ENCODE measurements at regions not wholly inside any gene's neighbourhood (a gene's known extent, or its start where the extent isn't known, plus 50 kb on each side); places are given as distances from the start of the nearest gene placed in this dataset.

- 67% methylated on average over 7 of the region's 7 CpGs for WGBS
- no peaks in the 10 kb centered on the region for H3K4me1 ChIP-seq (replicated peaks)
Measured at GRCh38 chr16:14371778-14372431, 258.2 kb downstream of the PARN start.

GRCh38 chr16:14370736-14371234 lies 259.3 kb downstream of the PARN start:
- WGBS, result 68% methylated on average over 7 of the region's 7 CpGs
- H3K36me3 ChIP-seq, result no peaks in the 10 kb centered on the region
- H3K27me3 ChIP-seq (replicated peaks; ENCODE audit: insufficient read depth), result no peaks in the 10 kb centered on the region
- no peak overlapping the region for H3K27ac ChIP-seq
- no peaks in the 10 kb centered on the region for H3K9me3 ChIP-seq
- no peaks in the 10 kb centered on the region for H3K4me1 ChIP-seq (replicated peaks)
- intact Hi-C loops (cut with DNase I), result no loop called here
- DNase-seq (ENCODE audit: low spot score), result no peak
- TF ChIP-seq CTCF (IDR thresholded peaks at IDR 0.05) (no peak), POLR2AphosphoS5 (IDR thresholded peaks at IDR 0.05) (no peak), POLR2A (IDR thresholded peaks at IDR 0.05) (no peak)
- H3K4me3 ChIP-seq, result no peak overlapping the region

More at GRCh38 chr16:14371778-14372431, 258.2 kb downstream of the PARN start:
- Histone ChIP-seq H3K27ac (no peak overlapping the region), H3K9me3 (no peaks in the 10 kb centered on the region), H3K36me3 (no peaks in the 10 kb centered on the region), H3K4me3 (no peak overlapping the region), H3K27me3 (replicated peaks; ENCODE audit: insufficient read depth) (no peaks in the 10 kb centered on the region)
- TF ChIP-seq POLR2A (IDR thresholded peaks at IDR 0.05) (no peak), POLR2AphosphoS5 (IDR thresholded peaks at IDR 0.05) (no peak), CTCF (IDR thresholded peaks at IDR 0.05) (no peak)
- no peak for DNase-seq (ENCODE audit: low spot score)
- intact Hi-C loops (cut with DNase I), result no loop called here

GRCh38 chr16:14369734-14370598 lies 260.1 kb downstream of the PARN start:
- Histone ChIP-seq H3K4me1 (replicated peaks) (no peaks in the 10 kb centered on the region), H3K4me3 (no peak overlapping the region), H3K27me3 (replicated peaks; ENCODE audit: insufficient read depth) (no peaks in the 10 kb centered on the region), H3K36me3 (no peaks in the 10 kb centered on the region), H3K9me3 (no peaks in the 10 kb centered on the region), H3K27ac (no peak overlapping the region)
- DNase-seq (ENCODE audit: low spot score), result no peak
- TF ChIP-seq POLR2A (IDR thresholded peaks at IDR 0.05) (no peak), POLR2AphosphoS5 (IDR thresholded peaks at IDR 0.05) (no peak), CTCF (IDR thresholded peaks at IDR 0.05) (no peak)
- intact Hi-C loops (cut with DNase I), result no loop called here
- 73% methylated on average over 23 of the region's 26 CpGs for WGBS

- no peak overlapping the region for H3K27ac ChIP-seq
- H3K36me3 ChIP-seq, result no peaks in the 10 kb centered on the region
- no peaks in the 10 kb centered on the region for H3K9me3 ChIP-seq
- no peak for DNase-seq (ENCODE audit: low spot score)
- no peaks in the 10 kb centered on the region for H3K4me1 ChIP-seq (replicated peaks)
- intact Hi-C loops (cut with DNase I), result no loop called here
- 87% methylated on average over 3 of the region's 3 CpGs for WGBS
- TF ChIP-seq CTCF (IDR thresholded peaks at IDR 0.05) (no peak), POLR2A (IDR thresholded peaks at IDR 0.05) (no peak), POLR2AphosphoS5 (IDR thresholded peaks at IDR 0.05) (no peak)
- no peak overlapping the region for H3K4me3 ChIP-seq
- no peaks in the 10 kb centered on the region for H3K27me3 ChIP-seq (replicated peaks; ENCODE audit: insufficient read depth)
Measured at GRCh38 chr16:14368399-14368798, 261.7 kb downstream of the PARN start.

Measured in prostate gland (tissue), 2 donors.